Heart left ventricle (tissue), 13 donors: ENCODE measurements at regions not wholly inside any gene's neighbourhood (a gene's known extent, or its start where the extent isn't known, plus 50 kb on each side); places are given as distances from the start of the nearest gene placed in this dataset.

Source experiments
- POLR2A ChIP-seq, 2 donors: fragments of 450-650 bp; IDR thresholded peaks; one replicate each; pipeline ENCODE4 v1.6.1; 2017; ENCODE audit warnings: antibody characterized with exemption in 2 of 2, mild to moderate bottlenecking in 2 of 2, moderate library complexity in 2 of 2
- TF ChIP-seq, protein P1 (sequence below), 12 donors: fragments of 200-600 bp; sonication (generic) in 4 of 12; IDR thresholded peaks; one replicate each; pipeline versions ENCODE4 v1.5.0 to v1.8.0; 2018 to 2022; ENCODE audit warnings: antibody characterized with exemption in 12 of 12, mild to moderate bottlenecking in 5 of 12
- donor health status: ischemic (EF 13 %, LVEDD 7.1; RV severe dilation, severe dysfunction).
- donor health status: DM: no; HTN: yes; CAD: no.
- donor health status: DM: no; HTN: no; CAD: no.
- donor health status: ischemic (EF 25% LVEDD 6.9; RV normal size, moderate dysfunction).
- donor health status: ischemic (EF 25% LVEDD 5.7; RV mildly dilated, moderate dysfunction).
- donor health status: ischemic (EF 35%, LVEDD 5.7; RV mildly dilated, moderate dysfunction).
- donor health status: nonischemic (EF 11% LVEDD 7.7; RV severe dilation, severe dysfunction).
- donor health status: DM: yes; HTN: yes; CAD: no.
- donor health status: PGD.
- donor health status: ischemic (EF 29% LVEDD 5.4; RV normal size, mild dysfunction).
- donor health status: nonischemic (EF 23%, LVEDD 6.1; RV moderate dilation, normal function).

DNA sequence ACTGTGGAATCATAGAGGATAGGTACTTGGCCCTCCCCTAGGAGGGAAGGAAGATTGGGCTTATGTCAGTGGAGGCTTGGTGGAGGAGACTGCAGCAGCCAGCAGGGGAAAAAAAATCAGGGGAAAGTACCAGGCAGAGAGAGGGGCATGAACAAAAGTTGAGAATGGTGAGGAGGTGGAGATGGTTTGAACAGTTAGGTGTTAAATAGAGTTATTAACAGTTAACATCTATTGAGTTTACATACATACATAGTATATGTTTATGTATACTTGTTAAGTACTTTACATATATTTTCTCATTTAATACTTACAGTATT is 136.5 kb upstream of the HNRNPU start:
- TF ChIP-seq, protein P1, sequence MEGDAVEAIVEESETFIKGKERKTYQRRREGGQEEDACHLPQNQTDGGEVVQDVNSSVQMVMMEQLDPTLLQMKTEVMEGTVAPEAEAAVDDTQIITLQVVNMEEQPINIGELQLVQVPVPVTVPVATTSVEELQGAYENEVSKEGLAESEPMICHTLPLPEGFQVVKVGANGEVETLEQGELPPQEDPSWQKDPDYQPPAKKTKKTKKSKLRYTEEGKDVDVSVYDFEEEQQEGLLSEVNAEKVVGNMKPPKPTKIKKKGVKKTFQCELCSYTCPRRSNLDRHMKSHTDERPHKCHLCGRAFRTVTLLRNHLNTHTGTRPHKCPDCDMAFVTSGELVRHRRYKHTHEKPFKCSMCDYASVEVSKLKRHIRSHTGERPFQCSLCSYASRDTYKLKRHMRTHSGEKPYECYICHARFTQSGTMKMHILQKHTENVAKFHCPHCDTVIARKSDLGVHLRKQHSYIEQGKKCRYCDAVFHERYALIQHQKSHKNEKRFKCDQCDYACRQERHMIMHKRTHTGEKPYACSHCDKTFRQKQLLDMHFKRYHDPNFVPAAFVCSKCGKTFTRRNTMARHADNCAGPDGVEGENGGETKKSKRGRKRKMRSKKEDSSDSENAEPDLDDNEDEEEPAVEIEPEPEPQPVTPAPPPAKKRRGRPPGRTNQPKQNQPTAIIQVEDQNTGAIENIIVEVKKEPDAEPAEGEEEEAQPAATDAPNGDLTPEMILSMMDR (IDR thresholded peaks at IDR 0.05) = no peak
- TF ChIP-seq POLR2A (IDR thresholded peaks at IDR 0.05) = no peak
